K562 (cell line): ENCODE measurements at regions not wholly inside any gene's neighbourhood (a gene's known extent, or its start where the extent isn't known, plus 50 kb on each side); places are given as distances from the start of the nearest gene placed in this dataset.

Experiments used
- TOE1 ChIP-seq, 2 experiments: fragments of 450-650 bp in 1 of 2; sonication (generic) in 1 of 2; formaldehyde crosslinking in 1 of 2; IDR thresholded peaks; 2 replicates each; pipeline versions ENCODE4 v1.7.1 to v1.8.0; 2016 to 2022; ENCODE audit warnings: borderline replicate concordance in 2 of 2, mild to moderate bottlenecking in 2 of 2, antibody characterized with exemption in 1 of 2, inconsistent platforms in 1 of 2, low read depth in 1 of 2, missing genetic modification reagents in 1 of 2, moderate library complexity in 1 of 2
- TF ChIP-seq, protein P1 (sequence below): fragments of 250-450 bp; sonication (Bioruptor Pico); IDR thresholded peaks from 2 replicates; pipeline ENCODE4 v1.5.0; 2021; ENCODE audit warnings: mild to moderate bottlenecking, borderline replicate concordance
- TF ChIP-seq, protein P2 (sequence below), 3 experiments: IDR thresholded peaks in 2 of 3; conservative IDR thresholded peaks in 1 of 3; 2 replicates each; pipeline ENCODE4 v1.5.1; 2011 to 2012; ENCODE audit warnings: low read length in 3 of 3, mild to moderate bottlenecking in 3 of 3, control low read depth in 2 of 3, improper control_type of control experiment in 1 of 3, inconsistent platforms in 1 of 3, low read depth in 1 of 3, mixed read lengths in 1 of 3, moderate library complexity in 1 of 3; ENCODE audit not compliant: insufficient read depth in 2 of 3

DNA sequence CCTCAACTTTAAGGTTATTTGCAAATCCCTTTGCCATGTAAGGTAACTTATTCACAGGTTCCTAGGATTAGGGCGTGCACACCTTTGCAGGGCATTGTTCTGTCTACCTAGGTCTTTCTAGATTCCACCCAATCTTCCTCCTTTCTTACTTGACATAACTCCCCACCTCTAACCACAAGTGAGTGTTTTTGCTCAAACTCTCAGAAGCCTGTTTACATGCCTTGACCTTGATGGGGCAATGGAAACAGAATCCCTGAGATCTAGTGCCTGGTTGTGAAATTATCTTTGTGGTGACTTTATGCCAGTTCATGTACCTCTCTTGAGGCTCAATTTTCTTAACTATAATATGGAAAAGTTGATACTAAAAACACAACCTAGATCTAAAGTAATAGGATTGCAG lies 296.6 kb downstream of the TTLL7 start:
- TF ChIP-seq, protein P1, sequence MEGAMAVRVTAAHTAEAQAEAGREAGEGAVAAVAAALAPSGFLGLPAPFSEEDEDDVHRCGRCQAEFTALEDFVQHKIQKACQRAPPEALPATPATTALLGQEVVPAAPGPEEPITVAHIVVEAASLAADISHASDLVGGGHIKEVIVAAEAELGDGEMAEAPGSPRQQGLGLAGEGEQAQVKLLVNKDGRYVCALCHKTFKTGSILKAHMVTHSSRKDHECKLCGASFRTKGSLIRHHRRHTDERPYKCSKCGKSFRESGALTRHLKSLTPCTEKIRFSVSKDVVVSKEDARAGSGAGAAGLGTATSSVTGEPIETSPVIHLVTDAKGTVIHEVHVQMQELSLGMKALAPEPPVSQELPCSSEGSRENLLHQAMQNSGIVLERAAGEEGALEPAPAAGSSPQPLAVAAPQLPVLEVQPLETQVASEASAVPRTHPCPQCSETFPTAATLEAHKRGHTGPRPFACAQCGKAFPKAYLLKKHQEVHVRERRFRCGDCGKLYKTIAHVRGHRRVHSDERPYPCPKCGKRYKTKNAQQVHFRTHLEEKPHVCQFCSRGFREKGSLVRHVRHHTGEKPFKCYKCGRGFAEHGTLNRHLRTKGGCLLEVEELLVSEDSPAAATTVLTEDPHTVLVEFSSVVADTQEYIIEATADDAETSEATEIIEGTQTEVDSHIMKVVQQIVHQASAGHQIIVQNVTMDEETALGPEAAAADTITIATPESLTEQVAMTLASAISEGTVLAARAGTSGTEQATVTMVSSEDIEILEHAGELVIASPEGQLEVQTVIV (CRISPR knock-in tag), result no peak
- TF ChIP-seq TOE1 (IDR thresholded peaks at IDR 0.05; ENCODE audit: borderline replicate concordance) (no peak), TOE1 (CRISPR knock-in tag; IDR thresholded peaks at IDR 0.05; ENCODE audit: borderline replicate concordance, low read depth) (no peak)
- TF ChIP-seq, protein P2, sequence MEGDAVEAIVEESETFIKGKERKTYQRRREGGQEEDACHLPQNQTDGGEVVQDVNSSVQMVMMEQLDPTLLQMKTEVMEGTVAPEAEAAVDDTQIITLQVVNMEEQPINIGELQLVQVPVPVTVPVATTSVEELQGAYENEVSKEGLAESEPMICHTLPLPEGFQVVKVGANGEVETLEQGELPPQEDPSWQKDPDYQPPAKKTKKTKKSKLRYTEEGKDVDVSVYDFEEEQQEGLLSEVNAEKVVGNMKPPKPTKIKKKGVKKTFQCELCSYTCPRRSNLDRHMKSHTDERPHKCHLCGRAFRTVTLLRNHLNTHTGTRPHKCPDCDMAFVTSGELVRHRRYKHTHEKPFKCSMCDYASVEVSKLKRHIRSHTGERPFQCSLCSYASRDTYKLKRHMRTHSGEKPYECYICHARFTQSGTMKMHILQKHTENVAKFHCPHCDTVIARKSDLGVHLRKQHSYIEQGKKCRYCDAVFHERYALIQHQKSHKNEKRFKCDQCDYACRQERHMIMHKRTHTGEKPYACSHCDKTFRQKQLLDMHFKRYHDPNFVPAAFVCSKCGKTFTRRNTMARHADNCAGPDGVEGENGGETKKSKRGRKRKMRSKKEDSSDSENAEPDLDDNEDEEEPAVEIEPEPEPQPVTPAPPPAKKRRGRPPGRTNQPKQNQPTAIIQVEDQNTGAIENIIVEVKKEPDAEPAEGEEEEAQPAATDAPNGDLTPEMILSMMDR (IDR thresholded peaks at IDR 0.05 in 2 of 3, conservative IDR thresholded peaks at IDR 0.05 in 1 of 3; ENCODE audit: insufficient read depth in 2 of 3, low read depth in 1 of 3, low read length in 3 of 3), result no peak
